ENCODE measurements at regions not wholly inside any gene's neighbourhood (a gene's known extent, or its start where the extent isn't known, plus 50 kb on each side); places are given as distances from the start of the nearest gene placed in this dataset.

DNA sequence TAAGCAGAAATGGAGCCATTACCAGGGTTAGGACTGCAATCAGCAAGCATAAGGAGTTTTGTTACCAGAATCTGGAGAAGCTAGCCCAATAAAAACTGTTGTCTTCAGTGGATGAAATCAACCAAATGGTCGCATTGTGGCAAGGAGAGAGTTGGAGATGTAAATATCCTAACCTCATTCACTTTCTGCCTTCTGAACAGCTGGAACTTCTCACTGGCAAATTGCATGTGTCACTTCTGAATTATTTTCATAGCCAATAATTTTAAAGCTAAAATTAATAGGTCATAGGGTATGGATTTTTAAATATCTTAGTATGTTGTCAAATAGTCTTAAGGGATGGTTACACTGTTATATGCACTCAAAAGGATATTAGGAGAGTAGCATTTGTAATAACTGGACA lies 121.6 kb downstream of the SUCNR1 start:
- no peak for DNase-seq

DNA sequence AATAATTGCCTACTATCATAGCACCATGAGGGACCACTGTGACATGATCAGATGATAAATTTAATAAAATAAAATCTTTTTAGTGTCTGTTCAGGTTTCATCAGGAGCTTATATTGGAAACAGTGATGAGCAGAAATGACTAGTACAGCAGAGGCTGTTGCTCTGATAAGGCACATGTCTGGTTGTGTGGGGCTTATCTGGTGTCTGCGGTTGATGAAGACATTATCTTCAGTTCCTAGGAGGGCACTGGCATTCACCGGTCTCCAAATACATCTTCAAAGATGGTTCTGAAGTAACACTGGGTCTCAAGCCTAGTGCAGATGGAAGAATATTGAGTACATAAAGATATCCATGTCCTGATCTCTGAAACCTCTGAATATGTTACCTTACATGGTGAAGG lies 125.3 kb downstream of the SUCNR1 start:
- DNase-seq: no peak

DNA sequence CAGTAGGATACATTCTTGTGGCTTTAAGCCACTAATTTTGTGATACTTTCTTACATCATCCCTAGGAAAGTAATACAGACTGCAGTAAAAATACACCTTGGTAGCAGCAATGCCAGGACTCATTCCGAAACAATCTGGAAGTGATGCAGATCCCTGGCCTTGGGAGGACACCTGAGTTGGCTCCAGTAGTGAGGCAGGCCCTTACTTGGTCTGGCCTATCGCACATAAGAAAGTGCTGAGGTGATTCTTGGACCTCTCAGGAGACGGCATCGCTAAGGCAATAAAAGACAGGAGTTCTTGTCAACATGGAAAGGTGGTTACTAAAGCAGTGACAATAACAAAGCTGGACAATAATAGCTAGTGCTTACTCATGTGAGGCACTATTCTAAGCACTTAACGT lies 126.5 kb downstream of the SUCNR1 start:
- DNase-seq: no peak

GRCh38 chr3:152011812-152012735 lies 138.6 kb downstream of the SUCNR1 start:
- DNase-seq: no peak

DNA sequence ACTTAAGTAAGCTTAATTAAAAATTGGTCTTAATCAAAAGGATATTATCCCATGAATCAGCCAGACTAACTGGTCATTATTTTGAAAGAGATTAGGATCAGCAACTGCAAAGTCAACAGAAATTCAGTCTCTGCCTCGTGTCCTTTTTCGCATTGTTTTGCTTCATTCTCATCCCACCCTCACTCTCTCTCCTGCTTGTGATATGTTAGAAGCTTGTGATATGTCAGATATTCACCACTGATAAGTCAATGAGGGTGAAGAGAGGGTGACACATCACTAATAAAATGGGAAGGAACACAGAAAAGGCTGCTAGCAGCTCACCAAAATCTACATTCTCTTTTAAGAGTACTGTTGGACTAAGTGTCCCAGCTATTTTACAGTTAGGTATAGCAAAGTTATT lies 146.1 kb downstream of the SUCNR1 start:
- DNase-seq: no peak

DNA sequence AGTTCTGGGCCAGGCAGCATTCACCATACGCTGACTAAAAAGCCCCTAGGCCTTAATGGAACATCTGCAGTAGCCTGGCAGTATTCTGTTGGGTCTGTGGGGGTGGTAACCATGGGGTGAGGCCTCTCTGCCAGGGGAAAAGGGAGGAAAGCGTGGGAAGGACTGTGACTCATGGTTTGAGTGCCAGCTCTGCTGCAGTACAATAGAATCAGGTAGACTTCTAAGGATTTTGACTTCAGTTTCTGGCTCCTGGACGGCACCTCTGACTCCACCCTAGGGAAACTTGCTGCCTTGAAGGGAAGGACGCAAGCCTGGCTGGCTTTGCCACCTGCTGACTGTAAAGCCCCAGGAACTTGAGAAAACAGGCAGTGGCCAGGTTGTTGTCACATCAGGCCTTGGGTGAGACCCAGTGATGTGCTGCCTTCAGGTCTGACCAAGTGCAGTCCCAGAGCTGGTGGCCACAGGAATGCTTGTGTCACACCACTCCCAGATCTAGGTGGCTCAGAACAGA lies 148.6 kb downstream of the SUCNR1 start:
- peak; percentile 81 for DNase-seq

GRCh38 chr3:152026033-152026556 lies 152.7 kb downstream of the SUCNR1 start:
- peak; percentile 40 for DNase-seq

GRCh38 chr3:152030320-152030719 lies 156.9 kb downstream of the SUCNR1 start:
- no peak for DNase-seq

DNA sequence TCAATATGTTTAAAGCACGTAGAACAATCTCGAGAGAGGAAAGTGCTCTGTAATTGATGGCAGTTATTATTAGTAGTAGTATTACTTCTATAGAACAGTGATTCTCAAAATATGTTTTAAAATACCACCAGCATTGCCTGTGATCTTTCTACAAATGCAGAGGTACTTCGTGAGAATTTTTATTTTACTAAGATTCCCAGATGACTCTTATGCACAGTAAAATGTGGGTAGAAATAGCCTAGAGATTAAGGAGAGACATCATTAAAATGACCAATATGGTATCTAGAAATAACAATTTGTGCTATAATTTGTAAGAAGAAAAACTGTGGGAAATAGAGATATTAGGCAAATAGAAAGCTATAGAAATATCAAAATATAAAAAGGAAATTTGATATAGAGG lies 157.9 kb downstream of the SUCNR1 start:
- DNase-seq: no peak

- DNase-seq: no peak
Observed at GRCh38 chr3:152037297-152037696, 163.9 kb downstream of the SUCNR1 start.

- DNase-seq: no peak
Observed at GRCh38 chr3:152037953-152038352, 164.5 kb downstream of the SUCNR1 start.

- DNase-seq: no peak
Observed at GRCh38 chr3:152038490-152038889, 165.0 kb downstream of the SUCNR1 start.

DNA sequence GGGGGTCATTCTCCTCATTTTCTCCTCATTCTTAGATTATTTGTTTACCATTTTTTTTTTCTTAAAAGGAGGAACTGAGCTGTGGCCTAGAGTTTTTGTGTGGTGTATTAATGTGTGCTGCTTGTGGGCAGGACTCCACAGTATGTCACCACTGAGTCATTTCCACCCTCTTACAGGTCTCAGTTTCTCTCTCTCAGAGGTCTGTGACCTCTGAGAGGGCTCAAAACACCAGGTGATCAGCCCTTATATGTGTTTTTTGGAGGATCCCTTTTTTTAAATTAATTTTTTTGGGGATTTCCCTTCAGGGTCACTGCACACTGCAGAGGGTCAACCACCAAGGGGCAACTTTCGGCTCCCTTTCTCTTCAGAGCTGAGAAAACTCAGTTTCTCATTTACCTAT lies 166.4 kb downstream of the SUCNR1 start:
- DNase-seq: no peak

GRCh38 chr3:152040319-152040718 lies 166.9 kb downstream of the SUCNR1 start:
- DNase-seq: no peak

GRCh38 chr3:152043620-152044019 lies 170.2 kb downstream of the SUCNR1 start:
- DNase-seq: no peak

- DNase-seq: no peak
Observed at GRCh38 chr3:152046280-152046679, 172.8 kb downstream of the SUCNR1 start.

GRCh38 chr3:152047465-152047864 lies 174.0 kb downstream of the SUCNR1 start:
- no peak for DNase-seq

DNA sequence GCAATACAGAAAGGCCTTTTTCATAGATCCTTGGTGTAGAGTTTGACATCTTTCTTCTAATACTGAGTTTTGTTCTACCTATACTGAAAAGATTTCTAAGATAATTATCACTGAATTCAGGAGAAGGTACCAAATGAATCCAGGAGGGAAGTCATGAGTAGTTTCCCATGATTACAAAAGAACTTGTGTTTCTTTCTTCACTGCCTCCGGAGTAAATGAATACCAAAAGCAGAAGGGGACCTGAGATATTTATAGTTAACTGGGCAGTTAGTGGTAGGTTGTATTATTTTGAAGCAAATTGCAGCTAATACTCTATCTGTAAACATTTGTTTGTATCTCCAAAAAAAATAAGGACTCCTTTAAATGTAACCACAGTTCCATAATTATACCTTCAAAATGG lies 175.4 kb downstream of the SUCNR1 start:
- no peak for DNase-seq

DNA sequence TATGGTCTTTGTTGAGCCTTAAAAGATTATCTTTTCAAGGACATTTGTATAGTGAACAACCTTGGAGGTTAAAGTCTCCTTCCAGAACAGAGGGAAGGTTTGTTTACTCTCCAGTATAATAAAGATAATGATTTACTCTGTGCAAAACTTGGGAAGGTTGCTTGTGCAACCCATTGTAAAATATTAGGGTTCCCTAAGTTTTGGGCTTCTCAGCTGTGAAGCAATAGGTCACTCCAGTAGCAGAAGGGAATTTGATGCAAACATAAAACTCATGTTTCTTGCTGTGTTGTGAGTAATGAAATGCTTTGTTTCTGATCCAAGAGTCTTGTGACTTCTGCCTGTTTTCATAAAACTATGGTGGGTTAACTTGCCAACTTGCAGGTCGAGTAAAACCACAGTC lies 177.5 kb downstream of the SUCNR1 start:
- DNase-seq: no peak

GRCh38 chr3:152051501-152052404 lies 178.3 kb downstream of the SUCNR1 start:
- peak; percentile 43 for DNase-seq

GRCh38 chr3:152053866-152054265 lies 180.4 kb downstream of the SUCNR1 start:
- DNase-seq: no peak

- no peak for DNase-seq
Observed at GRCh38 chr3:152054315-152054714, 180.9 kb downstream of the SUCNR1 start.

- DNase-seq: no peak
Observed at GRCh38 chr3:152056073-152056472, 182.6 kb downstream of the SUCNR1 start.
